ENCODE measurements at regions not wholly inside any gene's neighbourhood (a gene's known extent, or its start where the extent isn't known, plus 50 kb on each side); places are given as distances from the start of the nearest gene placed in this dataset.

- no peak for TF ChIP-seq CTCF (conservative IDR thresholded peaks at IDR 0.05 in 1 of 2, IDR thresholded peaks at IDR 0.05 in 1 of 2; ENCODE audit: low read depth in 1 of 2, low read length in 2 of 2)
- no peak for TF ChIP-seq EZH2 (IDR thresholded peaks at IDR 0.05; ENCODE audit: low read length, missing control alignments)
Observed at GRCh38 chr3:135915206-135915605, 50.3 kb upstream of the PPP2R3A start.
